ENCODE measurements at regions not wholly inside any gene's neighbourhood (a gene's known extent, or its start where the extent isn't known, plus 50 kb on each side); places are given as distances from the start of the nearest gene placed in this dataset.

- no peak for TF ChIP-seq EZH2 (IDR thresholded peaks at IDR 0.05)
- TF ChIP-seq POLR2AphosphoS5 (IDR thresholded peaks at IDR 0.05; ENCODE audit: borderline replicate concordance, low read depth, low read length) = no peak
- TF ChIP-seq FOXP2 (optimal IDR thresholded peaks at IDR 0.05; ENCODE audit: control extremely low read depth, extremely low read length, insufficient read depth) = no peak
Measured at GRCh38 chr20:53794529-53795115, 201.0 kb upstream of the ZNF217 start.

Measured in SK-N-MC (cell line).